ENCODE measurements at regions not wholly inside any gene's neighbourhood (a gene's known extent, or its start where the extent isn't known, plus 50 kb on each side); places are given as distances from the start of the nearest gene placed in this dataset.

GRCh38 chr3:21893242-21893641 is 142.2 kb upstream of the ZNF385D start:
- Histone ChIP-seq H3K36me3 (ENCODE audit: control insufficient read depth, insufficient read depth, low read length) (no peaks in the 10 kb centered on the region), H3K4me3 (ENCODE audit: low read length) (no peak overlapping the region), H3K9me3 (replicated peaks; ENCODE audit: control insufficient read depth, low read depth, low read length) (no peaks in the 10 kb centered on the region), H3K27me3 (ENCODE audit: control insufficient read depth, insufficient read depth, low read length) (no peaks in the 10 kb centered on the region), H3K27ac (ENCODE audit: low read length) (no peak overlapping the region), H3K4me1 (ENCODE audit: control insufficient read depth, insufficient read depth, low read length) (no peaks in the 10 kb centered on the region)
- DNase-seq = no peak
- WGBS (ENCODE audit: insufficient coverage) = no CpG with 5 or more reads among the region's 3 CpGs

GRCh38 chr3:21894459-21895340 is 143.7 kb upstream of the ZNF385D start:
- no CpG with 5 or more reads among the region's 3 CpGs for WGBS (ENCODE audit: insufficient coverage)
- Histone ChIP-seq H3K27ac (ENCODE audit: low read length) (no peak overlapping the region), H3K4me3 (ENCODE audit: low read length) (no peak overlapping the region), H3K4me1 (ENCODE audit: control insufficient read depth, insufficient read depth, low read length) (no peaks in the 10 kb centered on the region), H3K9me3 (replicated peaks; ENCODE audit: control insufficient read depth, low read depth, low read length) (no peaks in the 10 kb centered on the region), H3K36me3 (ENCODE audit: control insufficient read depth, insufficient read depth, low read length) (no peaks in the 10 kb centered on the region), H3K27me3 (ENCODE audit: control insufficient read depth, insufficient read depth, low read length) (no peaks in the 10 kb centered on the region)
- peak; percentile 53 for DNase-seq

GRCh38 chr3:21898316-21898715 is 147.3 kb upstream of the ZNF385D start:
- H3K36me3 ChIP-seq (ENCODE audit: control insufficient read depth, insufficient read depth, low read length) = no peaks in the 10 kb centered on the region
- no peaks in the 10 kb centered on the region for H3K27me3 ChIP-seq (ENCODE audit: control insufficient read depth, insufficient read depth, low read length)
- H3K27ac ChIP-seq (ENCODE audit: low read length) = no peak overlapping the region
- H3K9me3 ChIP-seq (replicated peaks; ENCODE audit: control insufficient read depth, low read depth, low read length) = no peaks in the 10 kb centered on the region
- H3K4me3 ChIP-seq (ENCODE audit: low read length) = no peak overlapping the region
- DNase-seq = peak; percentile 69
- H3K4me1 ChIP-seq (ENCODE audit: control insufficient read depth, insufficient read depth, low read length) = no peaks in the 10 kb centered on the region

GRCh38 chr3:21901484-21901883 is 150.5 kb upstream of the ZNF385D start:
- no peaks in the 10 kb centered on the region for H3K27me3 ChIP-seq (ENCODE audit: control insufficient read depth, insufficient read depth, low read length)
- 80% methylated on average over 1 of the region's 4 CpGs for WGBS (ENCODE audit: insufficient coverage)

GRCh38 chr3:21902956-21903355 is 151.9 kb upstream of the ZNF385D start:
- no peak overlapping the region for H3K27ac ChIP-seq (ENCODE audit: low read length)
- no peak overlapping the region for H3K4me3 ChIP-seq (ENCODE audit: low read length)
- H3K27me3 ChIP-seq (ENCODE audit: control insufficient read depth, insufficient read depth, low read length) = no peaks in the 10 kb centered on the region
- H3K4me1 ChIP-seq (ENCODE audit: control insufficient read depth, insufficient read depth, low read length) = no peaks in the 10 kb centered on the region
- H3K9me3 ChIP-seq (replicated peaks; ENCODE audit: control insufficient read depth, low read depth, low read length) = no peaks in the 10 kb centered on the region
- DNase-seq = no peak
- H3K36me3 ChIP-seq (ENCODE audit: control insufficient read depth, insufficient read depth, low read length) = no peaks in the 10 kb centered on the region
- WGBS (ENCODE audit: insufficient coverage) = no CpG with 5 or more reads among the region's 4 CpGs

More at GRCh38 chr3:21901484-21901883, 150.5 kb upstream of the ZNF385D start:
- no peak for DNase-seq
- H3K4me1 ChIP-seq (ENCODE audit: control insufficient read depth, insufficient read depth, low read length) = no peaks in the 10 kb centered on the region
- no peak overlapping the region for H3K4me3 ChIP-seq (ENCODE audit: low read length)
- no peaks in the 10 kb centered on the region for H3K9me3 ChIP-seq (replicated peaks; ENCODE audit: control insufficient read depth, low read depth, low read length)
- no peak overlapping the region for H3K27ac ChIP-seq (ENCODE audit: low read length)
- H3K36me3 ChIP-seq (ENCODE audit: control insufficient read depth, insufficient read depth, low read length) = no peaks in the 10 kb centered on the region

GRCh38 chr3:21909096-21909495 is 158.1 kb upstream of the ZNF385D start:
- WGBS (ENCODE audit: insufficient coverage) = 16% methylated on average over 3 of the region's 3 CpGs
- H3K4me1 ChIP-seq (ENCODE audit: control insufficient read depth, insufficient read depth, low read length) = no peaks in the 10 kb centered on the region
- no peak overlapping the region for H3K4me3 ChIP-seq (ENCODE audit: low read length)
- no peaks in the 10 kb centered on the region for H3K27me3 ChIP-seq (ENCODE audit: control insufficient read depth, insufficient read depth, low read length)
- peak; percentile 98 for DNase-seq
- H3K27ac ChIP-seq (ENCODE audit: low read length) = no peak overlapping the region
- H3K36me3 ChIP-seq (ENCODE audit: control insufficient read depth, insufficient read depth, low read length) = no peaks in the 10 kb centered on the region
- H3K9me3 ChIP-seq (replicated peaks; ENCODE audit: control insufficient read depth, low read depth, low read length) = no peaks in the 10 kb centered on the region

- no peaks in the 10 kb centered on the region for H3K36me3 ChIP-seq (ENCODE audit: control insufficient read depth, insufficient read depth, low read length)
- peak; percentile 81 for DNase-seq
- no peaks in the 10 kb centered on the region for H3K4me1 ChIP-seq (ENCODE audit: control insufficient read depth, insufficient read depth, low read length)
- no peaks in the 10 kb centered on the region for H3K9me3 ChIP-seq (replicated peaks; ENCODE audit: control insufficient read depth, low read depth, low read length)
- H3K4me3 ChIP-seq (ENCODE audit: low read length) = no peak overlapping the region
- H3K27me3 ChIP-seq (ENCODE audit: control insufficient read depth, insufficient read depth, low read length) = no peaks in the 10 kb centered on the region
- no peak overlapping the region for H3K27ac ChIP-seq (ENCODE audit: low read length)
- WGBS (ENCODE audit: insufficient coverage) = no CpG with 5 or more reads among the region's 1 CpG
Observed at GRCh38 chr3:21912711-21913110, 161.7 kb upstream of the ZNF385D start.

- peak; percentile 89 for DNase-seq
Observed at GRCh38 chr3:21913791-21914190, 162.8 kb upstream of the ZNF385D start.

GRCh38 chr3:21914451-21914850 is 163.4 kb upstream of the ZNF385D start:
- H3K27me3 ChIP-seq (ENCODE audit: control insufficient read depth, insufficient read depth, low read length) = no peaks in the 10 kb centered on the region
- no CpG with 5 or more reads among the region's 2 CpGs for WGBS (ENCODE audit: insufficient coverage)
- H3K27ac ChIP-seq (ENCODE audit: low read length) = no peak overlapping the region
- H3K4me1 ChIP-seq (ENCODE audit: control insufficient read depth, insufficient read depth, low read length) = no peaks in the 10 kb centered on the region
- DNase-seq = no peak
- no peaks in the 10 kb centered on the region for H3K9me3 ChIP-seq (replicated peaks; ENCODE audit: control insufficient read depth, low read depth, low read length)
- no peak overlapping the region for H3K4me3 ChIP-seq (ENCODE audit: low read length)
- no peaks in the 10 kb centered on the region for H3K36me3 ChIP-seq (ENCODE audit: control insufficient read depth, insufficient read depth, low read length)

More at GRCh38 chr3:21913791-21914190, 162.8 kb upstream of the ZNF385D start:
- no peaks in the 10 kb centered on the region for H3K9me3 ChIP-seq (replicated peaks; ENCODE audit: control insufficient read depth, low read depth, low read length)
- peak overlapping the region; percentile 22 for H3K27ac ChIP-seq (ENCODE audit: low read length)
- H3K27me3 ChIP-seq (ENCODE audit: control insufficient read depth, insufficient read depth, low read length) = no peaks in the 10 kb centered on the region
- H3K4me1 ChIP-seq (ENCODE audit: control insufficient read depth, insufficient read depth, low read length) = no peaks in the 10 kb centered on the region
- H3K4me3 ChIP-seq (ENCODE audit: low read length) = no peak overlapping the region
- H3K36me3 ChIP-seq (ENCODE audit: control insufficient read depth, insufficient read depth, low read length) = no peaks in the 10 kb centered on the region

- H3K9me3 ChIP-seq (replicated peaks; ENCODE audit: control insufficient read depth, low read depth, low read length) = no peaks in the 10 kb centered on the region
- no peak overlapping the region for H3K4me3 ChIP-seq (ENCODE audit: low read length)
- no peaks in the 10 kb centered on the region for H3K36me3 ChIP-seq (ENCODE audit: control insufficient read depth, insufficient read depth, low read length)
- DNase-seq = no peak
- WGBS (ENCODE audit: insufficient coverage) = no CpG with 5 or more reads among the region's 2 CpGs
- H3K4me1 ChIP-seq (ENCODE audit: control insufficient read depth, insufficient read depth, low read length) = no peaks in the 10 kb centered on the region
- no peaks in the 10 kb centered on the region for H3K27me3 ChIP-seq (ENCODE audit: control insufficient read depth, insufficient read depth, low read length)
- H3K27ac ChIP-seq (ENCODE audit: low read length) = no peak overlapping the region
Observed at GRCh38 chr3:21919383-21919782, 168.4 kb upstream of the ZNF385D start.
